Activated CD4-positive, alpha-beta T cell treated with anti-CD3 and anti-CD28 coated beads for 48 hours (primary cell): ENCODE measurements at regions not wholly inside any gene's neighbourhood (a gene's known extent, or its start where the extent isn't known, plus 50 kb on each side); places are given as distances from the start of the nearest gene placed in this dataset.

ENCODE experiments used
- DNase-seq: peaks from one replicate; pipeline ENCODE4 v3.0.0-alpha.2; 2020

DNA sequence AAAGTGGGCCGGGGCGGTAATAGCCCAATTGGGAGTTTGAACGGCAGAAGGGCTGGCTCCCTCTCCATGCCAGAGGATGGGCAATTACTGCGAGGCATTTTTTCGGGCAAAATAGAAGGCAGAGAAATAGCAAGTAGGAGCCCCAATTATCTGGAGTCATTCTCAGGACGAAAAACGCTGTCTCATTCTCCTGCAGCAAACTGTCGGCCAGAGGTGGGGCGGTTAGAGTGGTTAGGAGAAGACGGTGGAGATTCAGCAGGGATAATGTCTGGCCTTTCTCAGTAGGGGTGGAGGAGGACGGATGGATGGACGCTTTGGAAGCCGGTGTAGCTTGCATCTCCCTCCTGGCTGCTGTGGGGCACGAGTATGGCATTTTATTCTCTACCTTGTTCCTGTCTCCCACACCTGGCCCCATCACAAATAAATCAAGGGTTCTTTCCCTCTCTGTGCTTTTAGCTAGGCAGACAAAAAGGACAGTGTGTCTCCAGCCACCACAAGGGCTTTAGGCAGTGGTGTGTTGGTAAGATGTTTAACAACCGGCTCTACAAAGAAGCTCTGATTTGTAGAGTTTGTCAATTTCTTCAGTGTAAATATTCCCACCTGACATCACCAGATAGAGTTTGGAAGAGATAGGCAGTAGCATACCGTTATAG lies 140.5 kb upstream of the LHX5 start:
- DNase-seq = no peak

GRCh38 chr12:113611652-113612051 lies 140.0 kb upstream of the LHX5 start:
- DNase-seq = no peak

GRCh38 chr12:113610698-113611097 lies 139.0 kb upstream of the LHX5 start:
- DNase-seq = no peak

DNA sequence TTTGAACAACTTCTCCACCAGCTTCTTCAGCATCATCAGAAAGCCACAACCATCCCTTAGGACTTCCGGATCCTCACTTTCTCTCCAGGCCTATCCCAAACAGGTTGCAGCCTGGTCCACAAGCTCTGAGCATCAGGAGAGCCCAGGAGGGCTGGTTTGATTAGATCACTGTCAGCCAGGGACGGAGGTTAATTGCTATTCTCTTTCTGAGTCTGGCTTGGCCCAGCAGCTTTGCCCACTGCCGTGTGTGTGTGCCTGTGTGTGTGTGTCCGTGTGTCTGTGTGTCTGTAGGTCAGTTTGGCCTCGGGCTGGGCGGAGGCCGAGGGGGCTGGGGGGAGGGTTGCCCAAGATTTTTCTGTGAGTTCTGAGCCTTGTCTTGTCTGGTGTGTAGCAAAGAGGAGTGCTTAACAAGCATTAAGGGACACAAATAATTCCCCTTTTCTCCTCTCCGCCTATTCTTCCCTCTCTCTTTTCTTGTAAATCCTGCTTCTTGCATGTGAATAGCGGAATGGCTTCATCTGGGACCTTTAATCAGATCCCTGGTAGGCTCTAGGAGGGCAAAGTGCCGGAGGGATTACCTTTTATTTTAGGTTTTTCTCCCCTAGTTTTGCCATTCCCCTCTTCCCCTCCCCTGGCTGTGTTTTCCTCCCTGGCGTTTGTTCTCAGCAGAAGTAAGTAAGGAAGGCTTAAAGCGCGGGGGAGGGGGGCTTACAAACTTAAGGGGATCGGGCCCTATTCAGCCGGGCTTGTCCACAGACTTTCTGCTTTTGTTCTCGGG lies 138.2 kb upstream of the LHX5 start:
- DNase-seq = no peak

DNA sequence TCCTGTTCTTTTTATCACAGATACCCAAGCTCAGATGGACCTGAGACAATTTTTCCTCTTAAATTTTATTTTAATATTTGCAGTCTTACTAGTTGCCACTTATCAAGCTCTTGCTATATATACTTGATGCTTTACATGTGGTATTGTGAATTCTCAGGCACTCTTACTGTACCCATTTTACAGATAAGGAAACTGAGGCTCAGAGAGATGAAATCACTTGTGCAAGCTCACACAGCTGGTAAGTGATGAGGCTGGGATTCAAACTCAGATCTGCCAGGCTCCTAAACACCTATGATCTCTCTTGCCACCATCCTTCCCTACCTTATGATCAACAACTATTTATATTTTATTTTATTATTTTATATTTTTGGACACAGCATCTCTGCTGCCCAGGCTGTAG lies 133.0 kb upstream of the LHX5 start:
- DNase-seq = no peak

DNA sequence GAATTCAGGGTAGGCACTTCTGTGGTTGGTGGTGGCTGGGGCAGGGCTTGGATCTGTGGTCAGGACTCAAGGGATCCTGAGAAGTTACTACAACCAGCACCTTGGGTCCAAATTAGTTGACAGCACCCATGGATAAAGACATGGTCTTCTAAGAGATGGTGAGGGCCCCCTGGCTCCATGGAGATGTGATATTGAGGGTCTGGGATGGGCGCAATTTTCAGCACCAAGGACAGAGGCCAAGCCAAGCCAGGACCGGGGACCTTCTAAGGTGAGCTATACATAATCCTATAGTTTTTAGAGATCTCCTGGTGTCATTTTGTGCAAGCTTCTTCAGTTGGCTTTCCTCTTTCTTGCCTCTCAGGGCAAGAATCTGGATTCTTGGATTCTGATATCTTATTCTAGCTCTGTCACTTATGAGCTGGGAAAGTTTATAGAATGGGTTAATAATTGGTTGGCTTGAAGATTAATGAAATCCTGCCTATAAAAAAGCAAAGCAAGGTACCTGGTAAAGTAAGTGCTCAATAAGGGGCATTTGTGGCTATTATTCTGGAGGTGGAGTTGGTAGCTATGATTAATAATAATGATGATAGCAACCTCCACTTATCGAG lies 130.1 kb upstream of the LHX5 start:
- no peak for DNase-seq

DNA sequence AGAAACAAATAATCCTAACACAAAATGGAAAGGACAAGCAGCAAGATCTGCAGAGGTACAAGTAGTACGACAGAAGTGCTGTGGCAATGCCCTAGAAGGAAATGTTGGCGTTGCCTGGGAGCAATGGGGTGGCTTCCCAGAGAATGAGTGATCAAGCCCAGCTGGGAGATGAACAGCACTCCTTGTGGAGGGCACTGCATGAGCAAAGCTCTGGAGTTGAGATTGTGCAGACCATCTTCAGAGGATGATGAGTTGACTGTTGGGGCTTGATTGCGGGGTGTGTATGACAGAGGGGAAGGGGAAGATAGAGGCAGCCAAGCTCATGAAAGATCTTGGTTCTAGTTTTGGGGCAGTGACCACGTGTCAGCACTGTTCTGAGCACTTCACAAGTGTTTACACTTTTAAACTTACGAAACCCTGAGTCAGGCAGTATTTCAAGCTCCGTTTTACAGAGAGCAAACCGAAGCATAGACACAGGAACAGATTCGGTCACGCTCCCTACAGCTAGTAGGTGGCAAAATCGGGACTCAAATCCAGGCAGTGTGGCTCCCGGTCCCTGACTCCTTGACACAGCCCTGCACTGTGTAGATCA lies 127.2 kb upstream of the LHX5 start:
- DNase-seq = no peak

- no peak for DNase-seq
Observed at GRCh38 chr12:113594967-113595366, 123.3 kb upstream of the LHX5 start.

DNA sequence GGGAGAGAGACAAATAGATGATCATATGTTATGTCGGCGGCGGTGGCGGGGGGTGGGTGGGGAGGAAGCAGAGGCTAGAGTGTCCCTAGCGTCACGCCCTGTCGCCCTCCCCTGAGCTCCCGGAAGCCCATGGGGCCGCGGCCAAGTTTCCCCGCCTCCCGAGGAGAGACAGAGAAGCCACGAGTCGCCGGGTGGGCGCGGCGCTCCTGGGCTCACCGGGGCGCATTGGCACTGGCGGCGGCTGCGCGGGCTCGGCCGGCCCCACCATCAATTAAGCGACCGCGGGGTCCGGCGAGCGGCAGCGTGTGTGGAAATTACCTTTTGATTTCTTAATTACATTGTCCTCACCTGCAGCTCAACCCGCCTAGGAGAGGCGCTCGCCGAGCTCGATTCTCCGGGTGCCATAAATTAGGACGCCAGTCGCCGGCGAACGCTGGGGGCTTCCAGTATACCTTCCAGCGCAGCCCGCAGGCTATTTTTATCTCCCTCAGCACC lies 119.9 kb upstream of the LHX5 start:
- DNase-seq = peak; percentile 12

DNA sequence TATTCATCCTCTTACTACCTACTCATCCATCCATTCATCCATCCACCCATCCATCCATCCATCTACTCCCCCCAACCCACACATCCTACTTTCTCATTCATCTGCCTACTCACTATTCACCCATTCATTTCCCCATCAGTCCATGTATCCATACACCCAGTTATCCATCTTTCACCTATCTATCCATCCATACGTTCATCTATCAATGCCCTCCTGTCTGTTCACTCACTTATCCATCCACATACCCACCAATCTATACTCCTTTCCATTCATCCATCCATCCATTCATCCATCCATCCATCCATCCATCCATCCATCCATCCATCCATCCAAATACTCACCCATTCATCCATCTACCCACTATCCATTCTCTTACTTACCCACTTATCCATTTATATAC lies 117.8 kb upstream of the LHX5 start:
- no peak for DNase-seq

- no peak for DNase-seq
Observed at GRCh38 chr12:113587720-113588119, 116.0 kb upstream of the LHX5 start.

DNA sequence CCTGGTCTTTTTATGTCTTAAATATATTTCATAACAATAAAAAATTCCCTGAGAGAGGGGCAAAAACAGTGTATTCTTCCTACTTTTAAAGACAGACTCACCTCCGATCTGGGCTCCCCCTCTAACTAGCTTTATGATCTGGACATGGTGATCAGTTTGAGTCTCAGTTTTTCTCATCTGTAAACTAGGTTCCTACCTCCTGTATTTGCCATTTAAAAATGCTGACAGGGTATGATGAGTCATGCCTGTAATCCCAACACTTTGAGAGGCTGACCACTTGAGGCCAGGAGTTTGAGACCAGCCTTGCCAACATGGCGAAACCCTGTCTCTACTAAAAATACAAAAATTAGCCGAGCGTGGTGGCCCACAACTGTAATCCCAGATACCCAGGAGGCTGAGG lies 114.8 kb upstream of the LHX5 start:
- no peak for DNase-seq

- DNase-seq = no peak
Observed at GRCh38 chr12:113582521-113583218, 111.0 kb upstream of the LHX5 start.

- DNase-seq = no peak
Observed at GRCh38 chr12:113581342-113581741, 109.7 kb upstream of the LHX5 start.

GRCh38 chr12:113580437-113580836 lies 108.8 kb upstream of the LHX5 start:
- no peak for DNase-seq

- no peak for DNase-seq
Observed at GRCh38 chr12:113577464-113578129, 105.9 kb upstream of the LHX5 start.

DNA sequence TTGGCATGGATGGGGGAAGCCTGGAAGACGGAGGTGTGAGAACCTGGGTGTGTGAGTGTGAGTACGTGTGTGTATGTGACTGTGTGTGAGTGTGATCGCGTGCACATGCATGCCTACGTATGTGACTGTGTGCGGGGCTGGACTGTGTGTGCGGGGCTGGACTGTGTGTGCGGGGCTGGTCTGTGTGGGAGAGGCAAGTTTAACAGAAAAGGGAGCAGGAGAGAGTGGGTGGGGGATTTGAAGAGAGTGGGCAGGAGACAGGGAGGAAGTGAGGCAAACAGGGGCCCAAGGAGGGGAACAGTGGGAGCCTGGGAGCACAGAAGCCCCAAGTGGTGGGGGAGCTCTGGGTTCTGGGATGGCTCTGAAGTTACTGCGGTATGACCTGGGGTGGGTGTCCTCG lies 103.7 kb upstream of the LHX5 start:
- DNase-seq = no peak

GRCh38 chr12:113573148-113573547 lies 101.5 kb upstream of the LHX5 start:
- DNase-seq = no peak

GRCh38 chr12:113571713-113572112 lies 100.0 kb upstream of the LHX5 start:
- no peak for DNase-seq

DNA sequence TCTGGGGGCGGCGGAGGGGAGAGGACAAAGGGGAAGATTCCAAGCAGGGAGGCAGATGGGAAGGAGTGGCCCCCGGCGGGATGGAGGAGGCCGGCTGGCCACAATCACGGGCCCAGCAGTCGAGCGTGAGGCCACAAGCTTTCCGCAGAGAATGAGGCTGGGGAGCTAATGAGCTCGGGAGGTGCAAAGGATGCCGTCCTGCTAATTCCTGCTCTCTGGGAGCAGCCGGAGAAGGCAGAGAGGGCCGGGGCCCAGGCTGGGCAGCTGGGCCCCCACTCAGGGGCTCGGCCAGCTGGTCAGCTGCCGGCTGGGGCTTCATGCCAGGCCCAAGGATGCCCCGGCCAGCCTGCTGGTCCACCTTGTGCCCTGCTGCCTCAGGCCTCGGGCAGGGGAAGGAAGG lies 98.1 kb upstream of the LHX5 start:
- DNase-seq = no peak

DNA sequence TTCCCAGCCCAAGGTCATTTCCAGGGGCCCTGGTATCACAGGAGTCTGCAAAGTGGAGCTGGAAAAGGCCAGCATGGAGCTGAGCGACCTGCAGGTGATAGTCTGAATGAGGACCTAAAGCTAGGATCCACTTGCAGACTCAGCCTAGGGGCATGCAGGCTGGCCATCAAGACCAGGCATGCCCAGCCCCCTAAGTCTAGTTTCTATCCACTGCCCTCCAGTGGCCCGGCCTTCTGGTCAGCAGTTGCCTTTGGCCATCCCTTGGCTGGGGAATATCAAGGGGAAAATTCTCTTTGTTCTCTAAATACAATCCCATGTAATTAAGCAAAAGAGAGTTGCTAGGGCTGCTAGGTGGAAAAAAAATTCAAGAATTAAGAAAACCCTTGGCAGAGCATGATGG lies 96.3 kb upstream of the LHX5 start:
- DNase-seq = no peak

- no peak for DNase-seq
Observed at GRCh38 chr12:113565368-113565767, 93.7 kb upstream of the LHX5 start.
